ENCODE measurements at regions not wholly inside any gene's neighbourhood (a gene's known extent, or its start where the extent isn't known, plus 50 kb on each side); places are given as distances from the start of the nearest gene placed in this dataset.

- 11% methylated on average over 10 of the region's 10 CpGs for WGBS (ENCODE audit: insufficient coverage, low coverage, missing lambda C conversion rate)
- ATAC-seq (0 out of 3 replicates have a peak, but pooled peaks have one; percentile 48), DNase-seq (ENCODE audit: extremely low read depth in 1 of 4, low spot score in 3 of 4) (peak in 1 of 4 experiments; percentile 23), FAIRE-seq (peak; percentile 79)
- in situ Hi-C loops (cut with MboI) (no loop called here), intact Hi-C loops (cut with micrococcal nuclease) (no loop called here)
- H3K9me1 ChIP-seq (ENCODE audit: control insufficient read depth, insufficient read depth, low read length), result peaks cover 4% of the 10 kb centered on the region
- no peak overlapping the region; the same call in 2 of the 3 replicates for H3K27ac ChIP-seq (ENCODE audit: extremely low read depth, low read depth, low read length)
- H3K9ac ChIP-seq (ENCODE audit: insufficient read depth in 1 of 2, low read depth in 2 of 2, low read length in 2 of 2), result peak overlapping the region in 1 of 2 experiments; percentile 26; a peak in 1 of 4 replicates
- H4K20me1 ChIP-seq (replicated peaks; ENCODE audit: control insufficient read depth, insufficient read depth, low read length), result no peaks in the 10 kb centered on the region; the same call in 1 of the 2 replicates
- peaks cover 0 to 13% of the 10 kb centered on the region in 2 experiments; a peak in 3 of 5 replicates for H3K4me1 ChIP-seq (replicated peaks in 1 of 2; ENCODE audit: control insufficient read depth in 2 of 2, insufficient read depth in 2 of 2, low read length in 2 of 2)
- ChIA-PET CTCF (ENCODE audit: low intra/inter-chr PET ratio) (interaction anchor here (0.6 kb wide), 1 partner anchor 673 kb away, joined by 3 read pairs; no protein-coding TSS in a partner anchor), POLR2A (interaction anchor here (0.8 kb wide), 1 partner anchor 1411 kb away, joined by 3 read pairs; no protein-coding TSS in a partner anchor)
- H2AFZ ChIP-seq (ENCODE audit: low read depth, low read length), result peak overlapping the region; percentile 61; the same call in 1 of the 2 replicates
- H3K9me3 ChIP-seq (replicated peaks; ENCODE audit: control insufficient read depth, insufficient read depth, low read depth, low read length), result no peaks in the 10 kb centered on the region
- no TSS peak for BruUV-seq (replicated peaks)
- H3K79me2 ChIP-seq (ENCODE audit: control insufficient read depth, insufficient read depth, low read length), result no peaks in the 10 kb centered on the region
- H3K4me3 ChIP-seq, result no peak overlapping the region
- no peaks in the 10 kb centered on the region for H3K36me3 ChIP-seq (ENCODE audit: control insufficient read depth, insufficient read depth, low read length)
- H3K27me3 ChIP-seq (ENCODE audit: control insufficient read depth in 2 of 2, insufficient read depth in 2 of 2, low read length in 2 of 2), result peaks cover 12 to 40% of the 10 kb centered on the region in 2 experiments; a peak in 4 of 5 replicates
- peak overlapping the region; percentile 23; the same call in 1 of the 2 replicates for H3K4me2 ChIP-seq (ENCODE audit: insufficient read depth, low read length)
- TF ChIP-seq KLF13 (tag; IDR thresholded peaks at IDR 0.05; ENCODE audit: borderline replicate concordance, low read depth) (no peak), TBP (optimal IDR thresholded peaks at IDR 0.05; ENCODE audit: low read depth, low read length) (no peak), TFAM (CRISPR knock-in tag; conservative IDR thresholded peaks at IDR 0.05) (no peak), MGA (IDR thresholded peaks at IDR 0.05) (0 out of 2 replicates have a peak, but pooled peaks have one; percentile 29), RAD51 (IDR thresholded peaks at IDR 0.05; ENCODE audit: borderline replicate concordance, low read depth) (peak; percentile 39; the same call in 1 of the 2 replicates), CLOCK (CRISPR knock-in tag; IDR thresholded peaks at IDR 0.05; ENCODE audit: borderline replicate concordance) (no peak), ARHGAP35 (IDR thresholded peaks at IDR 0.05; ENCODE audit: partially characterized antibody) (no peak), SIN3B (IDR thresholded peaks at IDR 0.05; ENCODE audit: low read depth) (no peak)
These were observed 87.4 kb downstream of the CRYGS start for GRCh38 chr3:186456731-186457191.

Measured in K562 (cell line).